Thyroid gland (tissue), 4 donors: ENCODE measurements at regions not wholly inside any gene's neighbourhood (a gene's known extent, or its start where the extent isn't known, plus 50 kb on each side); places are given as distances from the start of the nearest gene placed in this dataset.

Experiments used
- CTCF ChIP-seq, 6 experiments: fragments of 200-600 bp in 3 of 6; fragments of 450-650 bp in 3 of 6; sonication (generic) in 3 of 6; IDR thresholded peaks; one replicate each; pipeline ENCODE4 v1.5.1; 2016 to 2019; ENCODE audit warnings: antibody characterized with exemption in 6 of 6, mild to moderate bottlenecking in 2 of 6, inconsistent platforms in 1 of 6, moderate library complexity in 1 of 6
- POLR2A ChIP-seq, 2 donors: fragments of 450-650 bp; IDR thresholded peaks; one replicate each; pipeline ENCODE4 v1.6.1; 2017; ENCODE audit warnings: antibody characterized with exemption in 2 of 2, mild to moderate bottlenecking in 2 of 2, moderate library complexity in 1 of 2

GRCh38 chr12:30501718-30502117 is 194.0 kb downstream of the IPO8 start:
- no peak for TF ChIP-seq CTCF (IDR thresholded peaks at IDR 0.05)
- no peak for TF ChIP-seq POLR2A (IDR thresholded peaks at IDR 0.05)
